ENCODE measurements at regions not wholly inside any gene's neighbourhood (a gene's known extent, or its start where the extent isn't known, plus 50 kb on each side); places are given as distances from the start of the nearest gene placed in this dataset.

DNA sequence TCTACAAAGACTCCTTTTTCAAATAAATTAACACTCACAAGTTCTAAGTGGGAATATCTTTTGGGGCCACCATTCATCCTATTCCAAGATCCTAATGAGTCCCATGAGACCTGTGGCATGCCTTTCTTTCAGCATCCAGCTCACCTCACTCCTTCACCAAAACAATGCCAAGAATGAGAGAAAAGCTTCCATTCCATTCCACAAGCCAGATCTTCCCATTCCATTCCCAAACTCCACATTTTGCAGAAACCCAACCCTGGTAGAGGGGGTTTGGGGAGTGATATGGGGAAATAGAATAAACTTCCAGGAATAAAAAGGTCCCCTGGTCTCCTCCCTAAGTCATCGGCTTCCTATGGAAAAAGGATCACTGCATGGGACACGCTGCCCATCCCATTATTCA, 392.2 kb downstream of the NPIPA8 start:
- Histone ChIP-seq H2AFZ (ENCODE audit: low read length) (no peak overlapping the region), H3K9me3 (ENCODE audit: low read length) (no peaks in the 10 kb centered on the region), H3K4me2 (ENCODE audit: low read depth, low read length) (no peak overlapping the region), H3K4me1 (ENCODE audit: insufficient read depth, low read length) (peaks cover 19% of the 10 kb centered on the region), H3K36me3 (replicated peaks in 1 of 2; ENCODE audit: control insufficient read depth in 1 of 2, insufficient read depth in 2 of 2, low read length in 2 of 2) (no peaks in the 10 kb centered on the region), H3K9ac (ENCODE audit: insufficient read depth, low read depth, low read length) (no peak overlapping the region), H3K27me3 (ENCODE audit: control insufficient read depth in 1 of 2, insufficient read depth in 2 of 2, low read length in 2 of 2) (no peaks in the 10 kb centered on the region), H3K4me3 (replicated peaks in 1 of 3; ENCODE audit: insufficient read depth in 1 of 3, low read depth in 2 of 3, low read length in 3 of 3) (no peak overlapping the region), H4K20me1 (ENCODE audit: insufficient read depth, low read length) (no peaks in the 10 kb centered on the region), H3K27ac (ENCODE audit: extremely low read length, insufficient read depth, low read length) (no peak overlapping the region), H3K79me2 (ENCODE audit: insufficient read depth, low read length) (no peaks in the 10 kb centered on the region)
- ChIA-PET CTCF (ENCODE audit: low intra/inter-chr PET ratio, low total read pairs) (no interaction called here), POLR2A (no interaction called here)
- no TSS peak for BruUV-seq (replicated peaks)
- no peak for DNase-seq (ENCODE audit: low spot score)
- FAIRE-seq, result no peak
- intact Hi-C loops (cut with micrococcal nuclease; ENCODE audit: unreplicated experiment), result no loop called here
- WGBS (ENCODE audit: low lambda C conversion rate), result 42% methylated on average over 2 of the region's 2 CpGs
- in situ Hi-C loops (cut with HindIII; ENCODE audit: extremely low pct_ligation_motif_present, low pct_unique_long_range_greater_than_20kb), result no loop called here
- TF ChIP-seq, protein P1, sequence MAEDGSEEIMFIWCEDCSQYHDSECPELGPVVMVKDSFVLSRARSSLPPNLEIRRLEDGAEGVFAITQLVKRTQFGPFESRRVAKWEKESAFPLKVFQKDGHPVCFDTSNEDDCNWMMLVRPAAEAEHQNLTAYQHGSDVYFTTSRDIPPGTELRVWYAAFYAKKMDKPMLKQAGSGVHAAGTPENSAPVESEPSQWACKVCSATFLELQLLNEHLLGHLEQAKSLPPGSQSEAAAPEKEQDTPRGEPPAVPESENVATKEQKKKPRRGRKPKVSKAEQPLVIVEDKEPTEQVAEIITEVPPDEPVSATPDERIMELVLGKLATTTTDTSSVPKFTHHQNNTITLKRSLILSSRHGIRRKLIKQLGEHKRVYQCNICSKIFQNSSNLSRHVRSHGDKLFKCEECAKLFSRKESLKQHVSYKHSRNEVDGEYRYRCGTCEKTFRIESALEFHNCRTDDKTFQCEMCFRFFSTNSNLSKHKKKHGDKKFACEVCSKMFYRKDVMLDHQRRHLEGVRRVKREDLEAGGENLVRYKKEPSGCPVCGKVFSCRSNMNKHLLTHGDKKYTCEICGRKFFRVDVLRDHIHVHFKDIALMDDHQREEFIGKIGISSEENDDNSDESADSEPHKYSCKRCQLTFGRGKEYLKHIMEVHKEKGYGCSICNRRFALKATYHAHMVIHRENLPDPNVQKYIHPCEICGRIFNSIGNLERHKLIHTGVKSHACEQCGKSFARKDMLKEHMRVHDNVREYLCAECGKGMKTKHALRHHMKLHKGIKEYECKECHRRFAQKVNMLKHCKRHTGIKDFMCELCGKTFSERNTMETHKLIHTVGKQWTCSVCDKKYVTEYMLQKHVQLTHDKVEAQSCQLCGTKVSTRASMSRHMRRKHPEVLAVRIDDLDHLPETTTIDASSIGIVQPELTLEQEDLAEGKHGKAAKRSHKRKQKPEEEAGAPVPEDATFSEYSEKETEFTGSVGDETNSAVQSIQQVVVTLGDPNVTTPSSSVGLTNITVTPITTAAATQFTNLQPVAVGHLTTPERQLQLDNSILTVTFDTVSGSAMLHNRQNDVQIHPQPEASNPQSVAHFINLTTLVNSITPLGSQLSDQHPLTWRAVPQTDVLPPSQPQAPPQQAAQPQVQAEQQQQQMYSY (CRISPR knock-in tag; IDR thresholded peaks at IDR 0.05), result peak; percentile 80
- TF ChIP-seq ZNF792 (CRISPR knock-in tag; IDR thresholded peaks at IDR 0.05) (no peak), POLR2AphosphoS5 (IDR thresholded peaks at IDR 0.05; ENCODE audit: low read depth, low read length) (no peak), MAFK (conservative IDR thresholded peaks at IDR 0.05 in 1 of 2, IDR thresholded peaks at IDR 0.05 in 1 of 2; ENCODE audit: low read length in 2 of 2) (no peak), ZMYM3 (CRISPR knock-in tag; IDR thresholded peaks at IDR 0.05) (no peak)
- ATAC-seq, result no peak

DNA sequence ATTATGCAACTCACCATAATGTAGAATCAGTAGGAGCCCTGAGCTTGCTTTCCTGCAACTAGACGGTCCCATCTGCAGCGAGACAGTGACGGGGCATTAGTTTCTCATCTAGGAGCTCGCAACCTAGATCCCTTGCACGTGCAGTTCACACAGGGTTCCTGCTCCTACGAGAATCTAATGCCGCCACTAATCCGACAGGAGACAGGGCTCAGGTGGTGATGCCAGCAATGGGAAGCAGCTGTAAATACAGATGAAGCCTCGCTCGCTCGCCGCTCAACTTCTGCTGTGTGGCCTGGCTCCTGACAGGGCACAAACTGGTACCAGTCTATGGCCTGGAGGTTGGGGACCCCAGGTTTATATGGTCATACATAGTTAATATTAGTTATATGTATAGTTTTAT, 394.5 kb downstream of the NPIPA8 start:
- H3K4me3 ChIP-seq (replicated peaks in 1 of 3; ENCODE audit: insufficient read depth in 1 of 3, low read depth in 2 of 3, low read length in 3 of 3), result no peak overlapping the region
- no peak for ATAC-seq
- POLR2A ChIA-PET, result no interaction called here
- no peaks in the 10 kb centered on the region for H3K9me3 ChIP-seq (ENCODE audit: low read length)
- intact Hi-C loops (cut with micrococcal nuclease; ENCODE audit: unreplicated experiment), result no loop called here
- no peak overlapping the region for H3K9ac ChIP-seq (ENCODE audit: insufficient read depth, low read depth, low read length)
- H3K27me3 ChIP-seq (ENCODE audit: control insufficient read depth in 1 of 2, insufficient read depth in 2 of 2, low read length in 2 of 2), result no peaks in the 10 kb centered on the region
- no peaks in the 10 kb centered on the region for H3K36me3 ChIP-seq (replicated peaks in 1 of 2; ENCODE audit: control insufficient read depth in 1 of 2, insufficient read depth in 2 of 2, low read length in 2 of 2)
- CTCF ChIA-PET (ENCODE audit: low intra/inter-chr PET ratio, low total read pairs), result no interaction called here
- TF ChIP-seq ZNF225 (CRISPR knock-in tag; IDR thresholded peaks at IDR 0.05) (no peak), PPARG (CRISPR knock-in tag; conservative IDR thresholded peaks at IDR 0.05) (no peak)
- TF ChIP-seq, protein P2, sequence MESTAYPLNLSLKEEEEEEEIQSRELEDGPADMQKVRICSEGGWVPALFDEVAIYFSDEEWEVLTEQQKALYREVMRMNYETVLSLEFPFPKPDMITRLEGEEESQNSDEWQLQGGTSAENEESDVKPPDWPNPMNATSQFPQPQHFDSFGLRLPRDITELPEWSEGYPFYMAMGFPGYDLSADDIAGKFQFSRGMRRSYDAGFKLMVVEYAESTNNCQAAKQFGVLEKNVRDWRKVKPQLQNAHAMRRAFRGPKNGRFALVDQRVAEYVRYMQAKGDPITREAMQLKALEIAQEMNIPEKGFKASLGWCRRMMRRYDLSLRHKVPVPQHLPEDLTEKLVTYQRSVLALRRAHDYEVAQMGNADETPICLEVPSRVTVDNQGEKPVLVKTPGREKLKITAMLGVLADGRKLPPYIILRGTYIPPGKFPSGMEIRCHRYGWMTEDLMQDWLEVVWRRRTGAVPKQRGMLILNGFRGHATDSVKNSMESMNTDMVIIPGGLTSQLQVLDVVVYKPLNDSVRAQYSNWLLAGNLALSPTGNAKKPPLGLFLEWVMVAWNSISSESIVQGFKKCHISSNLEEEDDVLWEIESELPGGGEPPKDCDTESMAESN (CRISPR knock-in tag; conservative IDR thresholded peaks at IDR 0.05), result no peak
- TF ChIP-seq, protein P3, sequence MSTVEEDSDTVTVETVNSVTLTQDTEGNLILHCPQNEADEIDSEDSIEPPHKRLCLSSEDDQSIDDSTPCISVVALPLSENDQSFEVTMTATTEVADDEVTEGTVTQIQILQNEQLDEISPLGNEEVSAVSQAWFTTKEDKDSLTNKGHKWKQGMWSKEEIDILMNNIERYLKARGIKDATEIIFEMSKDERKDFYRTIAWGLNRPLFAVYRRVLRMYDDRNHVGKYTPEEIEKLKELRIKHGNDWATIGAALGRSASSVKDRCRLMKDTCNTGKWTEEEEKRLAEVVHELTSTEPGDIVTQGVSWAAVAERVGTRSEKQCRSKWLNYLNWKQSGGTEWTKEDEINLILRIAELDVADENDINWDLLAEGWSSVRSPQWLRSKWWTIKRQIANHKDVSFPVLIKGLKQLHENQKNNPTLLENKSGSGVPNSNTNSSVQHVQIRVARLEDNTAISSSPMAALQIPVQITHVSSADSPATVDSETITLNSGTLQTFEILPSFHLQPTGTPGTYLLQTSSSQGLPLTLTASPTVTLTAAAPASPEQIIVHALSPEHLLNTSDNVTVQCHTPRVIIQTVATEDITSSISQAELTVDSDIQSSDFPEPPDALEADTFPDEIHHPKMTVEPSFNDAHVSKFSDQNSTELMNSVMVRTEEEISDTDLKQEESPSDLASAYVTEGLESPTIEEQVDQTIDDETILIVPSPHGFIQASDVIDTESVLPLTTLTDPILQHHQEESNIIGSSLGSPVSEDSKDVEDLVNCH (CRISPR knock-in tag; IDR thresholded peaks at IDR 0.05), result no peak
- DNase-seq (ENCODE audit: low spot score), result no peak
- no peak for FAIRE-seq
- H2AFZ ChIP-seq (ENCODE audit: low read length), result no peak overlapping the region
- H3K27ac ChIP-seq (ENCODE audit: extremely low read length, insufficient read depth, low read length), result no peak overlapping the region
- no peak overlapping the region for H3K4me2 ChIP-seq (ENCODE audit: low read depth, low read length)
- in situ Hi-C loops (cut with HindIII; ENCODE audit: extremely low pct_ligation_motif_present, low pct_unique_long_range_greater_than_20kb), result no loop called here
- WGBS (ENCODE audit: low lambda C conversion rate), result 65% methylated on average over 12 of the region's 12 CpGs
- no TSS peak for BruUV-seq (replicated peaks)
- peaks cover 10% of the 10 kb centered on the region for H3K4me1 ChIP-seq (ENCODE audit: insufficient read depth, low read length)
- H3K79me2 ChIP-seq (ENCODE audit: insufficient read depth, low read length), result no peaks in the 10 kb centered on the region
- H4K20me1 ChIP-seq (ENCODE audit: insufficient read depth, low read length), result no peaks in the 10 kb centered on the region

All from HepG2 (cell line).